Activated naive CD8-positive, alpha-beta T cell (primary cell): ENCODE measurements at regions not wholly inside any gene's neighbourhood (a gene's known extent, or its start where the extent isn't known, plus 50 kb on each side); places are given as distances from the start of the nearest gene placed in this dataset.
"Not testable (repeated sequence)": the region's sequence is repeated elsewhere in the genome, so short reads cannot be mapped to it uniquely, and the experiment has no call there.

Experiments used
- H3K27ac Mint-ChIP-seq: one replicate; pipeline ENCODE4 v1.8.0; 2021; ENCODE audit warnings: mixed read lengths
- H3K27me3 Mint-ChIP-seq: one replicate; pipeline ENCODE4 v1.8.0; 2021; ENCODE audit warnings: mixed read lengths
- H3K36me3 Mint-ChIP-seq: one replicate; pipeline ENCODE4 v1.8.0; 2021; ENCODE audit warnings: mixed read lengths
- H3K4me1 Mint-ChIP-seq: one replicate; pipeline ENCODE4 v1.8.0; 2021; ENCODE audit warnings: low read depth, mixed read lengths
- H3K4me3 Mint-ChIP-seq: one replicate; pipeline ENCODE4 v1.8.0; 2021; ENCODE audit warnings: mild to moderate bottlenecking, mixed read lengths
- H3K9me3 Mint-ChIP-seq: one replicate; pipeline ENCODE4 v1.8.0; 2021; ENCODE audit warnings: low read depth, mixed read lengths

- Mint-ChIP-seq H3K4me3 (no peak overlapping the region), H3K27ac (no peak overlapping the region), H3K9me3 (no peaks in the 10 kb centered on the region), H3K27me3 (no peaks in the 10 kb centered on the region), H3K36me3 (no peaks in the 10 kb centered on the region), H3K4me1 (peaks cover 5% of the 10 kb centered on the region)
Measured at GRCh38 chr13:88675347-88675996, 1004.3 kb downstream of the SLITRK5 start.

GRCh38 chr13:88676016-88676415 lies 1004.8 kb downstream of the SLITRK5 start:
- no peaks in the 10 kb centered on the region for H3K27me3 Mint-ChIP-seq
- no peaks in the 10 kb centered on the region for H3K36me3 Mint-ChIP-seq
- no peak overlapping the region for H3K27ac Mint-ChIP-seq
- no peak overlapping the region for H3K4me3 Mint-ChIP-seq
- no peaks in the 10 kb centered on the region for H3K9me3 Mint-ChIP-seq
- peaks cover 5% of the 10 kb centered on the region for H3K4me1 Mint-ChIP-seq

- Mint-ChIP-seq H3K4me1 (no peaks in the 10 kb centered on the region), H3K4me3 (no peak overlapping the region), H3K9me3 (no peaks in the 10 kb centered on the region), H3K27ac (no peak overlapping the region), H3K27me3 (no peaks in the 10 kb centered on the region), H3K36me3 (no peaks in the 10 kb centered on the region)
Measured at GRCh38 chr13:88685459-88685858, 1014.3 kb downstream of the SLITRK5 start.

- H3K27ac Mint-ChIP-seq = no peak overlapping the region
- H3K4me3 Mint-ChIP-seq = no peak overlapping the region
- no peaks in the 10 kb centered on the region for H3K36me3 Mint-ChIP-seq
- peaks cover 18% of the 10 kb centered on the region for H3K9me3 Mint-ChIP-seq
- peaks cover 3% of the 10 kb centered on the region for H3K4me1 Mint-ChIP-seq
- no peaks in the 10 kb centered on the region for H3K27me3 Mint-ChIP-seq
Measured at GRCh38 chr13:88701551-88701950, 1030.4 kb downstream of the SLITRK5 start.

GRCh38 chr13:88704600-88705275 lies 1033.6 kb downstream of the SLITRK5 start:
- H3K4me3 Mint-ChIP-seq = peak overlapping the region; percentile 32
- peaks cover 19% of the 10 kb centered on the region for H3K4me1 Mint-ChIP-seq
- H3K36me3 Mint-ChIP-seq = no peaks in the 10 kb centered on the region
- no peak overlapping the region for H3K27ac Mint-ChIP-seq
- H3K9me3 Mint-ChIP-seq = peaks cover 4% of the 10 kb centered on the region
- no peaks in the 10 kb centered on the region for H3K27me3 Mint-ChIP-seq

GRCh38 chr13:88707646-88708045 lies 1036.5 kb downstream of the SLITRK5 start:
- H3K4me3 Mint-ChIP-seq = no peak overlapping the region

GRCh38 chr13:88717946-88718345 lies 1046.8 kb downstream of the SLITRK5 start:
- no peaks in the 10 kb centered on the region for H3K4me1 Mint-ChIP-seq
- peaks cover 6% of the 10 kb centered on the region for H3K9me3 Mint-ChIP-seq
- no peaks in the 10 kb centered on the region for H3K27me3 Mint-ChIP-seq
- H3K27ac Mint-ChIP-seq = no peak overlapping the region
- no peak overlapping the region for H3K4me3 Mint-ChIP-seq
- peaks cover 2% of the 10 kb centered on the region for H3K36me3 Mint-ChIP-seq

More at GRCh38 chr13:88707646-88708045, 1036.5 kb downstream of the SLITRK5 start:
- H3K9me3 Mint-ChIP-seq = peaks cover 4% of the 10 kb centered on the region
- no peaks in the 10 kb centered on the region for H3K27me3 Mint-ChIP-seq
- peaks cover 19% of the 10 kb centered on the region for H3K4me1 Mint-ChIP-seq
- H3K36me3 Mint-ChIP-seq = no peaks in the 10 kb centered on the region
- no peak overlapping the region for H3K27ac Mint-ChIP-seq

- Mint-ChIP-seq H3K27me3 (no peaks in the 10 kb centered on the region), H3K4me1 (no peaks in the 10 kb centered on the region), H3K36me3 (peaks cover 2% of the 10 kb centered on the region), H3K27ac (no peak overlapping the region), H3K9me3 (peaks cover 6% of the 10 kb centered on the region), H3K4me3 (no peak overlapping the region)
Measured at GRCh38 chr13:88718781-88719180, 1047.6 kb downstream of the SLITRK5 start.

- H3K4me1 Mint-ChIP-seq = peaks cover 7% of the 10 kb centered on the region
- no peak overlapping the region for H3K27ac Mint-ChIP-seq
- peaks cover 6% of the 10 kb centered on the region for H3K9me3 Mint-ChIP-seq
- no peaks in the 10 kb centered on the region for H3K27me3 Mint-ChIP-seq
- no peaks in the 10 kb centered on the region for H3K36me3 Mint-ChIP-seq
- H3K4me3 Mint-ChIP-seq = no peak overlapping the region
Measured at GRCh38 chr13:88726075-88726474, 1054.9 kb downstream of the SLITRK5 start.

- not testable (repeated sequence) for H3K4me3 Mint-ChIP-seq, H3K4me1 Mint-ChIP-seq, H3K27me3 Mint-ChIP-seq, H3K9me3 Mint-ChIP-seq, H3K27ac Mint-ChIP-seq, H3K36me3 Mint-ChIP-seq
Measured at GRCh38 chr13:88727236-88727635, 1056.1 kb downstream of the SLITRK5 start.

GRCh38 chr13:88729605-88730004 lies 1058.4 kb downstream of the SLITRK5 start:
- H3K36me3 Mint-ChIP-seq = no peaks in the 10 kb centered on the region
- no peak overlapping the region for H3K27ac Mint-ChIP-seq
- peaks cover 7% of the 10 kb centered on the region for H3K4me1 Mint-ChIP-seq
- no peak overlapping the region for H3K4me3 Mint-ChIP-seq
- H3K27me3 Mint-ChIP-seq = no peaks in the 10 kb centered on the region
- H3K9me3 Mint-ChIP-seq = no peaks in the 10 kb centered on the region

GRCh38 chr13:88736026-88736425 lies 1064.9 kb downstream of the SLITRK5 start:
- Mint-ChIP-seq H3K4me3 (no peak overlapping the region), H3K36me3 (no peaks in the 10 kb centered on the region), H3K27me3 (no peaks in the 10 kb centered on the region), H3K27ac (no peak overlapping the region), H3K9me3 (peaks cover 8% of the 10 kb centered on the region), H3K4me1 (no peaks in the 10 kb centered on the region)

GRCh38 chr13:88739195-88739594 lies 1068.0 kb downstream of the SLITRK5 start:
- no peak overlapping the region for H3K4me3 Mint-ChIP-seq
- H3K4me1 Mint-ChIP-seq = no peaks in the 10 kb centered on the region
- peaks cover 15% of the 10 kb centered on the region for H3K9me3 Mint-ChIP-seq
- H3K27ac Mint-ChIP-seq = no peak overlapping the region
- H3K27me3 Mint-ChIP-seq = no peaks in the 10 kb centered on the region
- peaks cover 2% of the 10 kb centered on the region for H3K36me3 Mint-ChIP-seq

- Mint-ChIP-seq H3K36me3 (peaks cover 2% of the 10 kb centered on the region), H3K9me3 (peaks cover 6% of the 10 kb centered on the region), H3K27ac (no peak overlapping the region), H3K4me1 (no peaks in the 10 kb centered on the region), H3K4me3 (no peak overlapping the region), H3K27me3 (no peaks in the 10 kb centered on the region)
Measured at GRCh38 chr13:88744289-88744688, 1073.1 kb downstream of the SLITRK5 start.

- peaks cover 6% of the 10 kb centered on the region for H3K9me3 Mint-ChIP-seq
- no peak overlapping the region for H3K27ac Mint-ChIP-seq
- no peaks in the 10 kb centered on the region for H3K4me1 Mint-ChIP-seq
- H3K27me3 Mint-ChIP-seq = no peaks in the 10 kb centered on the region
- H3K36me3 Mint-ChIP-seq = peaks cover 2% of the 10 kb centered on the region
- no peak overlapping the region for H3K4me3 Mint-ChIP-seq
Measured at GRCh38 chr13:88745011-88745410, 1073.8 kb downstream of the SLITRK5 start.

- Mint-ChIP-seq H3K9me3 (no peaks in the 10 kb centered on the region), H3K4me3 (no peak overlapping the region), H3K27ac (no peak overlapping the region), H3K36me3 (no peaks in the 10 kb centered on the region), H3K27me3 (no peaks in the 10 kb centered on the region), H3K4me1 (no peaks in the 10 kb centered on the region)
Measured at GRCh38 chr13:88752041-88752440, 1080.9 kb downstream of the SLITRK5 start.
